Spleen (tissue), 11 donors: ENCODE measurements at regions not wholly inside any gene's neighbourhood (a gene's known extent, or its start where the extent isn't known, plus 50 kb on each side); places are given as distances from the start of the nearest gene placed in this dataset.

Source experiments
- DNase-seq: peaks from one replicate; pipeline ENCODE4 v3.0.0-alpha.2; 2020
- H3K27ac ChIP-seq, 8 donors: fragments of 200-600 bp; sonication (generic) in 7 of 8; 1 replicate in 4 of 8; 2 replicates in 4 of 8; pipeline versions ENCODE4 v1.5.0 to v1.8.0; 2016 to 2021; ENCODE audit warnings: inconsistent platforms in 4 of 8, mild to moderate bottlenecking in 4 of 8, moderate library complexity in 1 of 8
- H3K27me3 ChIP-seq, 7 donors: fragments of 200-600 bp; sonication (generic) in 6 of 7; replicated peaks in 1 of 7; 1 replicate in 4 of 7; 2 replicates in 3 of 7; pipeline versions ENCODE4 v1.5.0 to v1.8.0; 2016 to 2021; ENCODE audit warnings: inconsistent platforms in 3 of 7, mild to moderate bottlenecking in 1 of 7
- H3K36me3 ChIP-seq, 6 donors: fragments of 200-600 bp; sonication (generic) in 5 of 6; 1 replicate in 4 of 6; 2 replicates in 2 of 6; pipeline versions ENCODE4 v1.5.0 to v1.8.0; 2016 to 2021; ENCODE audit warnings: inconsistent platforms in 2 of 6
- H3K4me1 ChIP-seq, 6 donors: fragments of 200-600 bp; sonication (generic) in 5 of 6; 1 replicate in 3 of 6; 2 replicates in 3 of 6; pipeline versions ENCODE4 v1.5.0 to v1.8.0; 2016 to 2021; ENCODE audit warnings: inconsistent platforms in 3 of 6
- H3K4me3 ChIP-seq, 8 donors: fragments of 200-600 bp; sonication (generic) in 7 of 8; 1 replicate in 4 of 8; 2 replicates in 4 of 8; pipeline versions ENCODE4 v1.5.0 to v1.8.0; 2016 to 2021; ENCODE audit warnings: inconsistent platforms in 4 of 8, mild to moderate bottlenecking in 4 of 8, moderate library complexity in 2 of 8
- H3K9me3 ChIP-seq, 8 donors: fragments of 200-600 bp; sonication (generic) in 7 of 8; 1 replicate in 4 of 8; 2 replicates in 4 of 8; pipeline versions ENCODE4 v1.5.0 to v1.8.0; 2016 to 2021; ENCODE audit warnings: inconsistent platforms in 4 of 8
- CTCF ChIP-seq, 11 experiments: fragments of 200-600 bp in 7 of 11; fragments of 450-650 bp in 4 of 11; sonication (generic) in 4 of 11; IDR thresholded peaks in 8 of 11; conservative IDR thresholded peaks in 3 of 11; 1 replicate in 7 of 11; 2 replicates in 4 of 11; pipeline versions ENCODE4 v1.4.0 to v1.8.0; 2016 to 2021; ENCODE audit warnings: antibody characterized with exemption in 11 of 11, inconsistent platforms in 4 of 11, mild to moderate bottlenecking in 1 of 11
- POLR2A ChIP-seq, 3 donors: fragments of 450-650 bp; IDR thresholded peaks; one replicate each; pipeline ENCODE4 v1.5.1; 2017; ENCODE audit warnings: antibody characterized with exemption in 3 of 3, mild to moderate bottlenecking in 1 of 3
- POLR2AphosphoS5 ChIP-seq, 3 donors: sonication (generic); formaldehyde crosslinking; IDR thresholded peaks; one replicate each; pipeline ENCODE4 v1.5.1; 2017; ENCODE audit warnings: antibody characterized with exemption in 3 of 3
- WGBS, 5 donors: extraction: QIAGEN DNeasy Blood & Tissue Kit in 3 of 5; methylation state at CpG; one replicate each; pipeline versions ENCODE4 v1.1.5 to v1.1.7; 2013 to 2018; 5-methylcytosine and 5-hydroxymethylcytosine counted together
- intact Hi-C: fragments of 100-400 bp; cut with DNase I; formaldehyde crosslinking; loops from one replicate; pipeline ENCODE4 v1.15.0; 2023; ENCODE audit warnings: low total_unique reads
- donor health status: healthy with polysubstance abuse.
- donor health status: DM: no; HTN: no; CAD: no; lungs with moderate emphysema.
- donor health status: DM: no; HTN: no; CAD: no.
- donor health status: Bipolar disorder and iron deficiency.
- donor health status: healthy.
- donor health status: DM: no; HTN: no; CAD: no.
- donor health status: DM: yes; HTN: yes; CAD: no.

GRCh38 chr4:171519457-171519856 lies 293.7 kb upstream of the GALNTL6 start:
- TF ChIP-seq POLR2AphosphoS5 (IDR thresholded peaks at IDR 0.05) (no peak), POLR2A (IDR thresholded peaks at IDR 0.05) (no peak), CTCF (IDR thresholded peaks at IDR 0.05 in 8 of 11, conservative IDR thresholded peaks at IDR 0.05 in 3 of 11) (no peak)
- no peak overlapping the region for H3K27ac ChIP-seq
- intact Hi-C loops, result loop anchor here (1.0 kb wide), 1 partner anchor 21 kb away; no protein-coding TSS in a partner anchor
- no peaks in the 10 kb centered on the region for H3K27me3 ChIP-seq
- H3K9me3 ChIP-seq, result peaks cover 0 to 9% (median 2%) of the 10 kb centered on the region in 8 donors
- 58 to 84% (median 78%) methylated on average over 4 of the region's 4 CpGs for WGBS, 5 donors
- no peaks in the 10 kb centered on the region for H3K4me1 ChIP-seq
- DNase-seq, result no peak
- H3K4me3 ChIP-seq, result no peak overlapping the region
- no peaks in the 10 kb centered on the region for H3K36me3 ChIP-seq

- 71 to 100% (median 85%) methylated on average over 1 of the region's 1 CpG for WGBS, 5 donors
- H3K4me1 ChIP-seq, result no peaks in the 10 kb centered on the region
- intact Hi-C loops, result no loop called here
These were observed 295.3 kb upstream of the GALNTL6 start for GRCh38 chr4:171517883-171518282.

GRCh38 chr4:171516694-171517093 lies 296.5 kb upstream of the GALNTL6 start:
- no peak for DNase-seq
- Histone ChIP-seq H3K9me3 (peaks cover 0 to 20% (median 11%) of the 10 kb centered on the region in 8 donors), H3K4me3 (no peak overlapping the region), H3K27me3 (no peaks in the 10 kb centered on the region), H3K4me1 (no peaks in the 10 kb centered on the region), H3K27ac (no peak overlapping the region), H3K36me3 (no peaks in the 10 kb centered on the region)
- WGBS, 5 donors, result 52 to 87% (median 59%) methylated on average over 3 of the region's 3 CpGs
- intact Hi-C loops, result no loop called here
- TF ChIP-seq CTCF (IDR thresholded peaks at IDR 0.05 in 8 of 11, conservative IDR thresholded peaks at IDR 0.05 in 3 of 11), result no peak
- TF ChIP-seq POLR2AphosphoS5 (IDR thresholded peaks at IDR 0.05), result no peak
- TF ChIP-seq POLR2A (IDR thresholded peaks at IDR 0.05), result no peak

More at GRCh38 chr4:171517883-171518282, 295.3 kb upstream of the GALNTL6 start:
- Histone ChIP-seq H3K36me3 (no peaks in the 10 kb centered on the region), H3K27me3 (no peaks in the 10 kb centered on the region), H3K27ac (no peak overlapping the region), H3K9me3 (peaks cover 0 to 12% (median 3%) of the 10 kb centered on the region in 8 donors), H3K4me3 (no peak overlapping the region)
- TF ChIP-seq POLR2AphosphoS5 (IDR thresholded peaks at IDR 0.05) (no peak), CTCF (IDR thresholded peaks at IDR 0.05 in 8 of 11, conservative IDR thresholded peaks at IDR 0.05 in 3 of 11) (no peak)
- no peak for DNase-seq

GRCh38 chr4:171484681-171485080 lies 328.5 kb upstream of the GALNTL6 start:
- intact Hi-C loops, result no loop called here
- no peaks in the 10 kb centered on the region for H3K36me3 ChIP-seq

More at GRCh38 chr4:171484681-171485080, 328.5 kb upstream of the GALNTL6 start:
- Histone ChIP-seq H3K4me1 (no peaks in the 10 kb centered on the region), H3K27me3 (no peaks in the 10 kb centered on the region), H3K4me3 (no peak overlapping the region), H3K9me3 (peaks cover 0 to 6% (median 0%) of the 10 kb centered on the region in 8 donors), H3K27ac (no peak overlapping the region)
- DNase-seq, result no peak
- TF ChIP-seq POLR2A (IDR thresholded peaks at IDR 0.05), result no peak
- no peak for TF ChIP-seq CTCF (IDR thresholded peaks at IDR 0.05 in 8 of 11, conservative IDR thresholded peaks at IDR 0.05 in 3 of 11)
- no peak for TF ChIP-seq POLR2AphosphoS5 (IDR thresholded peaks at IDR 0.05)
